ENCODE measurements at regions not wholly inside any gene's neighbourhood (a gene's known extent, or its start where the extent isn't known, plus 50 kb on each side); places are given as distances from the start of the nearest gene placed in this dataset.
"Not testable (repeated sequence)": the region's sequence is repeated elsewhere in the genome, so short reads cannot be mapped to it uniquely, and the experiment has no call there.

- not testable (repeated sequence) for H3K4me1 Mint-ChIP-seq (ENCODE audit: low read depth); H3K27ac Mint-ChIP-seq; H3K36me3 Mint-ChIP-seq (ENCODE audit: low read depth); H3K27me3 Mint-ChIP-seq (ENCODE audit: low read depth); H3K4me3 Mint-ChIP-seq
- peaks cover 14% of the 10 kb centered on the region for H3K9me3 Mint-ChIP-seq
Measured at GRCh38 chr6:84837068-84837866, 72.9 kb upstream of the TBX18 start.

GRCh38 chr6:84836366-84836765 lies 72.0 kb upstream of the TBX18 start:
- no peaks in the 10 kb centered on the region for H3K4me1 Mint-ChIP-seq (ENCODE audit: low read depth)
- no peak overlapping the region for H3K27ac Mint-ChIP-seq
- no peak overlapping the region for H3K4me3 Mint-ChIP-seq
- no peaks in the 10 kb centered on the region for H3K36me3 Mint-ChIP-seq (ENCODE audit: low read depth)
- no peaks in the 10 kb centered on the region for H3K27me3 Mint-ChIP-seq (ENCODE audit: low read depth)
- peaks cover 13% of the 10 kb centered on the region for H3K9me3 Mint-ChIP-seq

- H3K9me3 Mint-ChIP-seq, result peaks cover 8% of the 10 kb centered on the region
- H3K36me3 Mint-ChIP-seq (ENCODE audit: low read depth), result no peaks in the 10 kb centered on the region
- no peak overlapping the region for H3K27ac Mint-ChIP-seq
- no peak overlapping the region for H3K4me3 Mint-ChIP-seq
- H3K27me3 Mint-ChIP-seq (ENCODE audit: low read depth), result no peaks in the 10 kb centered on the region
- no peaks in the 10 kb centered on the region for H3K4me1 Mint-ChIP-seq (ENCODE audit: low read depth)
Measured at GRCh38 chr6:84835340-84835739, 70.9 kb upstream of the TBX18 start.

- not testable (repeated sequence) for H3K27me3 Mint-ChIP-seq (ENCODE audit: low read depth); H3K9me3 Mint-ChIP-seq; H3K36me3 Mint-ChIP-seq (ENCODE audit: low read depth); H3K4me1 Mint-ChIP-seq (ENCODE audit: low read depth); H3K27ac Mint-ChIP-seq; H3K4me3 Mint-ChIP-seq
Measured at GRCh38 chr6:84831924-84832323, 67.5 kb upstream of the TBX18 start.

GRCh38 chr6:84825461-84825860 lies 61.1 kb upstream of the TBX18 start:
- H3K4me3 Mint-ChIP-seq, result no peak overlapping the region
- no peaks in the 10 kb centered on the region for H3K36me3 Mint-ChIP-seq (ENCODE audit: low read depth)
- H3K27ac Mint-ChIP-seq, result no peak overlapping the region
- no peaks in the 10 kb centered on the region for H3K4me1 Mint-ChIP-seq (ENCODE audit: low read depth)
- H3K27me3 Mint-ChIP-seq (ENCODE audit: low read depth), result no peaks in the 10 kb centered on the region
- H3K9me3 Mint-ChIP-seq, result peaks cover 5% of the 10 kb centered on the region

GRCh38 chr6:84821314-84821713 lies 56.9 kb upstream of the TBX18 start:
- not testable (repeated sequence) for H3K36me3 Mint-ChIP-seq (ENCODE audit: low read depth); H3K27ac Mint-ChIP-seq; H3K4me3 Mint-ChIP-seq; H3K4me1 Mint-ChIP-seq (ENCODE audit: low read depth); H3K27me3 Mint-ChIP-seq (ENCODE audit: low read depth); H3K9me3 Mint-ChIP-seq

GRCh38 chr6:84816741-84817140 lies 52.3 kb upstream of the TBX18 start:
- Mint-ChIP-seq H3K4me3 (no peak overlapping the region), H3K36me3 (ENCODE audit: low read depth) (no peaks in the 10 kb centered on the region), H3K4me1 (ENCODE audit: low read depth) (no peaks in the 10 kb centered on the region), H3K27me3 (ENCODE audit: low read depth) (no peaks in the 10 kb centered on the region), H3K27ac (no peak overlapping the region), H3K9me3 (peaks cover 7% of the 10 kb centered on the region)

GRCh38 chr6:84815896-84816735 lies 51.7 kb upstream of the TBX18 start:
- Mint-ChIP-seq H3K27me3 (ENCODE audit: low read depth) (no peaks in the 10 kb centered on the region), H3K27ac (no peak overlapping the region), H3K4me3 (no peak overlapping the region), H3K36me3 (ENCODE audit: low read depth) (no peaks in the 10 kb centered on the region), H3K4me1 (ENCODE audit: low read depth) (no peaks in the 10 kb centered on the region), H3K9me3 (peaks cover 7% of the 10 kb centered on the region)
